SK-N-SH (cell line): ENCODE measurements at regions not wholly inside any gene's neighbourhood (a gene's known extent, or its start where the extent isn't known, plus 50 kb on each side); places are given as distances from the start of the nearest gene placed in this dataset.
A peak's percentile ranks its signal among the peaks of the same experiment; 100 is the strongest.

Experiments
- CTCF ChIA-PET: fragments of 300-600, 350-600 bp; formaldehyde crosslinking; extraction: SDS; loops from one replicate; lab custom pipeline; 2021; lab: Yijun Ruan, JAX
- POLR2A ChIA-PET: fragments of 350-600 bp; sonication (Branson Sonifier 250); formaldehyde crosslinking; extraction: SDS; loops from one replicate; lab custom pipeline; 2020; ENCODE audit warnings: antibody characterized with exemption, inconsistent platforms; lab: Yijun Ruan, JAX
- DNase-seq: peaks from one replicate; pipeline ENCODE4 v3.0.0; 2012
- H2AFZ ChIP-seq: fragments of 200-600 bp; sonication (generic); 2 replicates; pipeline ENCODE4 v1.8.1; 2016; ENCODE audit warnings: antibody characterized with exemption, mild to moderate bottlenecking, low read depth
- H3F3A ChIP-seq: fragments of 200-600 bp; sonication (generic); replicated peaks from 2 replicates; pipeline ENCODE3; 2016; ENCODE audit warnings: antibody characterized with exemption, mild to moderate bottlenecking; ENCODE audit not compliant: insufficient read depth
- H3K27ac ChIP-seq, 2 experiments: fragments of 200-500 bp in 1 of 2; fragments of 200-600 bp in 1 of 2; sonication (Bioruptor generic) in 1 of 2; sonication (generic), shearing (Covaris generic) in 1 of 2; 2 replicates each; pipeline versions ENCODE4 v1.5.1 to v1.6.1; 2014 to 2016; ENCODE audit warnings: low read depth in 2 of 2, inconsistent platforms in 1 of 2, low read length in 1 of 2, mild to moderate bottlenecking in 1 of 2, mixed read lengths in 1 of 2
- H3K27me3 ChIP-seq: fragments of 200-600 bp; sonication (generic), shearing (Covaris generic); 2 replicates; pipeline ENCODE4 v1.6.1; 2016; ENCODE audit warnings: mixed run types; ENCODE audit not compliant: insufficient read depth
- H3K36me3 ChIP-seq, 2 experiments: fragments of 200-500 bp in 1 of 2; fragments of 200-600 bp in 1 of 2; sonication (Bioruptor generic) in 1 of 2; sonication (generic) in 1 of 2; replicated peaks in 1 of 2; 2 replicates each; pipeline versions ENCODE3 to v1.5.1; 2014 to 2016; ENCODE audit warnings: low read length in 1 of 2, mild to moderate bottlenecking in 1 of 2; ENCODE audit not compliant: insufficient read depth in 2 of 2, control insufficient read depth in 1 of 2
- H3K4me1 ChIP-seq, 2 experiments: fragments of 200-500 bp in 1 of 2; fragments of 200-600 bp in 1 of 2; sonication (Bioruptor generic) in 1 of 2; sonication (generic), shearing (Covaris generic) in 1 of 2; 2 replicates each; pipeline versions ENCODE4 v1.5.1 to v1.6.1; 2014 to 2016; ENCODE audit warnings: low read depth in 1 of 2, low read length in 1 of 2, mixed run types in 1 of 2; ENCODE audit not compliant: insufficient read depth in 2 of 2, control insufficient read depth in 1 of 2
- H3K4me2 ChIP-seq: fragments of 200-600 bp; sonication (generic), shearing (Covaris generic); 2 replicates; pipeline ENCODE4 v1.6.1; 2017; ENCODE audit warnings: mixed run types
- H3K4me3 ChIP-seq, 2 experiments: fragments of 200-500 bp in 1 of 2; fragments of 200-600 bp in 1 of 2; sonication (Bioruptor generic) in 1 of 2; sonication (generic), shearing (Covaris generic) in 1 of 2; 2 replicates each; pipeline versions ENCODE4 v1.5.1 to v1.8.1; 2014 to 2016; ENCODE audit warnings: low read depth in 2 of 2, inconsistent platforms in 1 of 2, low read length in 1 of 2, mild to moderate bottlenecking in 1 of 2, mixed read lengths in 1 of 2, moderate library complexity in 1 of 2
- H3K79me2 ChIP-seq: fragments of 200-600 bp; sonication (generic); 2 replicates; pipeline ENCODE4 v1.8.1; 2017; ENCODE audit warnings: mild to moderate bottlenecking; ENCODE audit not compliant: insufficient read depth
- H3K9ac ChIP-seq: fragments of 200-600 bp; sonication (generic); 2 replicates; pipeline ENCODE4 v1.6.1; 2017; ENCODE audit warnings: mixed run types
- H3K9me2 ChIP-seq: fragments of 200-600 bp; sonication (generic); 2 replicates; pipeline ENCODE4 v1.6.1; 2017; ENCODE audit warnings: mixed run types
- H3K9me3 ChIP-seq: fragments of 200-600 bp; sonication (generic); 2 replicates; pipeline ENCODE4 v1.6.1; 2017; ENCODE audit warnings: mixed run types, mild to moderate bottlenecking, moderate library complexity
- H4K20me1 ChIP-seq: fragments of 200-600 bp; sonication (generic); 2 replicates; pipeline ENCODE4 v1.6.1; 2017; ENCODE audit warnings: mild to moderate bottlenecking, mixed run types; ENCODE audit not compliant: insufficient read depth
- CHD2 ChIP-seq: fragments of 150-350 bp; IDR thresholded peaks from 2 replicates; pipeline ENCODE4 v1.6.1; 2018; ENCODE audit warnings: low read length; ENCODE audit not compliant: partially characterized antibody
- EP300 ChIP-seq, 2 experiments: IDR thresholded peaks; 2 replicates each; pipeline versions ENCODE4 v1.4.0 to v1.6.1; 2012; ENCODE audit warnings: borderline replicate concordance in 1 of 2, low read depth in 1 of 2, low read length in 1 of 2
- FOXJ3 ChIP-seq: sonication (generic); formaldehyde crosslinking; IDR thresholded peaks from 2 replicates; pipeline ENCODE4 v1.5.1; 2020; ENCODE audit warnings: mild to moderate bottlenecking, missing genetic modification reagents
- GABPA ChIP-seq: IDR thresholded peaks from 2 replicates; pipeline ENCODE4 v1.4.0; 2012; ENCODE audit warnings: low read depth, mild to moderate bottlenecking
- GATA2 ChIP-seq: sonication (generic); formaldehyde crosslinking; IDR thresholded peaks from 2 replicates; pipeline ENCODE4 v1.5.0; 2020; ENCODE audit warnings: mild to moderate bottlenecking, missing genetic modification reagents
- JUND ChIP-seq: IDR thresholded peaks from 2 replicates; pipeline ENCODE4 v1.4.0; 2012
- NFIC ChIP-seq: IDR thresholded peaks from 2 replicates; pipeline ENCODE4 v1.4.0; 2012; ENCODE audit warnings: borderline replicate concordance
- NRF1 ChIP-seq: IDR thresholded peaks from 2 replicates; pipeline ENCODE4 v1.6.1; 2012; ENCODE audit warnings: low read depth, mild to moderate bottlenecking, low read length
- POLR2AphosphoS5 ChIP-seq: IDR thresholded peaks from 2 replicates; pipeline ENCODE4 v1.6.1; 2012; ENCODE audit warnings: low read depth, low read length
- RAD21 ChIP-seq: IDR thresholded peaks from 2 replicates; pipeline ENCODE4 v1.6.1; 2012; ENCODE audit warnings: mild to moderate bottlenecking, low read length
- RCOR1 ChIP-seq: fragments of 150-350 bp; IDR thresholded peaks from 2 replicates; pipeline ENCODE4 v1.6.1; 2017; ENCODE audit warnings: antibody characterized with exemption, low read length
- TCF12 ChIP-seq: IDR thresholded peaks from 2 replicates; pipeline ENCODE4 v1.4.0; 2012
- TEAD4 ChIP-seq: IDR thresholded peaks from 2 replicates; pipeline ENCODE4 v1.4.0; 2012; ENCODE audit warnings: mild to moderate bottlenecking, borderline replicate concordance; ENCODE audit not compliant: insufficient read depth
- YY1 ChIP-seq: IDR thresholded peaks from 2 replicates; pipeline ENCODE4 v1.4.0; 2012; ENCODE audit warnings: low read depth, mild to moderate bottlenecking
- WGBS: methylation state at CpG from one replicate; pipeline ENCODE4 v1.1.6; 2017; ENCODE audit warnings: low lambda C conversion rate; 5-methylcytosine and 5-hydroxymethylcytosine counted together
- TF ChIP-seq, protein P1 (sequence below): IDR thresholded peaks from 2 replicates; pipeline ENCODE4 v1.4.0; 2012; ENCODE audit warnings: low read depth
- TF ChIP-seq, protein P2 (sequence below): IDR thresholded peaks from 2 replicates; pipeline ENCODE4 v1.4.0; 2012; ENCODE audit warnings: low read depth, borderline replicate concordance
- TF ChIP-seq, protein P3 (sequence below): IDR thresholded peaks from 2 replicates; pipeline ENCODE4 v1.6.1; 2012; ENCODE audit warnings: mild to moderate bottlenecking, low read depth, low read length, moderate library complexity
- TF ChIP-seq, protein P4 (sequence below): fragments of 150-350 bp; IDR thresholded peaks from 2 replicates; pipeline ENCODE4 v1.6.1; 2017; ENCODE audit warnings: antibody characterized with exemption, low read length, low read depth, borderline replicate concordance

DNA sequence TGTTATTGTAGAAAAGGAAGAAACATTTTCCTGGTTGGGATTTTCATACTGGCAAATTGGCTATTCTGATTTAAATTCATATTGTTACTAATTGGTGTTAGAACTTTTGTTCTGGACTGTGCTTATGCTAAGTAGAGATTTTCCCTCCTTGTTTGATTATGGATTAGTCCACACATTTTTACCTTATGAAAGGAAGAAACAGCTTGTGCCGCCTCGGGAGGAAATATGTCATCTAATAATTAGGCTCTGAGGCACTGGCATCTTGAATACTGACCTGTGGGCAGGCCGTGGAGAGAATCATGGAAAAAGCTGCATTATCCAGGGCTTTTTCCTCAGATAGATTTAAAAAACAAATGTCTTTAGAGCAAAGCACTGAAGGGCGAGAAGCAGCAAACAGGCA is 344.3 kb upstream of the TBL1XR1 start:
- Histone ChIP-seq H4K20me1 (no peaks in the 10 kb centered on the region), H3K9me2 (no peaks in the 10 kb centered on the region), H3K9ac (no peak overlapping the region), H2AFZ (no peak overlapping the region), H3K4me3 (no peak overlapping the region), H3K27ac (no peak overlapping the region; a peak in 1 of 4 replicates), H3K4me2 (no peak overlapping the region), H3K79me2 (no peaks in the 10 kb centered on the region), H3K4me1 (peaks cover 0 to 20% of the 10 kb centered on the region in 2 experiments; a peak in 2 of 4 replicates), H3F3A (no peaks in the 10 kb centered on the region), H3K27me3 (no peaks in the 10 kb centered on the region), H3K9me3 (no peaks in the 10 kb centered on the region), H3K36me3 (no peaks in the 10 kb centered on the region)
- no peak for TF ChIP-seq JUND
- TF ChIP-seq NRF1, result no peak
- TF ChIP-seq POLR2AphosphoS5, result no peak
- no peak for TF ChIP-seq RAD21
- TF ChIP-seq TEAD4, result no peak
- no peak for TF ChIP-seq CHD2
- DNase-seq, result no peak
- ChIA-PET CTCF (interaction anchor here (1.0 kb wide), 1 partner anchor 777 kb away, joined by 3 read pairs; no protein-coding TSS in a partner anchor), POLR2A (no interaction called here)
- 79% methylated on average over 4 of the region's 4 CpGs for WGBS

DNA sequence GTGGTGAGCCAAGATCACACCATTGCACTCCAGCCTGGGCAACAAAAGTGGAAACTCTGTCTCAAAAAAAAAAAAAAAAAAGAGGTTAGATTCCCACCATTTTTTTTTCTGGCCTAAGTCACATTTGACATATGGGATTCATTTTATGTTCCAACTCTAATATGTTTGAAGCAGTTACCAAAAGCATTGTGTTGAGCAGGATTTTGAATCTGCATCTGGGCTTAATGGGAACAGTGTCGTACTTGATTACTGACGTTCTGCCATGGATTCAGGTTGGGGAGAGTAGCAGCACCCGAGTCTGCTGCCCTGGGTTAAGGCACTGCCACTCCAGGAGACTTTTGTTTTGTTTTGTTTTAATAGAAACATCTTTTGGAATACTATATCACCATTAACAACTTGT is 348.7 kb upstream of the TBL1XR1 start:
- no peak overlapping the region for H2AFZ ChIP-seq
- CTCF ChIA-PET, result no interaction called here
- no peaks in the 10 kb centered on the region for H4K20me1 ChIP-seq
- H3K9me2 ChIP-seq, result no peaks in the 10 kb centered on the region
- 53% methylated on average over 3 of the region's 3 CpGs for WGBS
- no peaks in the 10 kb centered on the region for H3F3A ChIP-seq
- H3K9me3 ChIP-seq, result no peaks in the 10 kb centered on the region
- H3K27ac ChIP-seq, result peak overlapping the region in 1 of 2 experiments; percentile 94; a peak in 2 of 4 replicates
- peak; percentile 76 for DNase-seq
- no peak overlapping the region for H3K4me3 ChIP-seq
- TF ChIP-seq, protein P1, sequence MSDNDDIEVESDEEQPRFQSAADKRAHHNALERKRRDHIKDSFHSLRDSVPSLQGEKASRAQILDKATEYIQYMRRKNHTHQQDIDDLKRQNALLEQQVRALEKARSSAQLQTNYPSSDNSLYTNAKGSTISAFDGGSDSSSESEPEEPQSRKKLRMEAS, result no peak
- TF ChIP-seq NFIC (no peak), GATA2 (CRISPR knock-in tag) (no peak; the same call in 1 of the 2 replicates), TEAD4 (no peak), NRF1 (no peak), RCOR1 (0 out of 2 replicates have a peak, but pooled peaks have one; percentile 55), RAD21 (peak; percentile 45), EP300 (IDR thresholded peaks at IDR 0.05; ENCODE audit: borderline replicate concordance in 1 of 2, low read depth in 1 of 2, low read length in 1 of 2) (peak in 1 of 2 experiments; percentile 83; a peak in 1 of 4 replicates), CHD2 (peak; percentile 61), TCF12 (0 out of 2 replicates have a peak, but pooled peaks have one; percentile 13), FOXJ3 (CRISPR knock-in tag) (0 out of 2 replicates have a peak, but pooled peaks have one; percentile 52), POLR2AphosphoS5 (no peak), YY1 (no peak), GABPA (no peak)
- TF ChIP-seq, protein P2, sequence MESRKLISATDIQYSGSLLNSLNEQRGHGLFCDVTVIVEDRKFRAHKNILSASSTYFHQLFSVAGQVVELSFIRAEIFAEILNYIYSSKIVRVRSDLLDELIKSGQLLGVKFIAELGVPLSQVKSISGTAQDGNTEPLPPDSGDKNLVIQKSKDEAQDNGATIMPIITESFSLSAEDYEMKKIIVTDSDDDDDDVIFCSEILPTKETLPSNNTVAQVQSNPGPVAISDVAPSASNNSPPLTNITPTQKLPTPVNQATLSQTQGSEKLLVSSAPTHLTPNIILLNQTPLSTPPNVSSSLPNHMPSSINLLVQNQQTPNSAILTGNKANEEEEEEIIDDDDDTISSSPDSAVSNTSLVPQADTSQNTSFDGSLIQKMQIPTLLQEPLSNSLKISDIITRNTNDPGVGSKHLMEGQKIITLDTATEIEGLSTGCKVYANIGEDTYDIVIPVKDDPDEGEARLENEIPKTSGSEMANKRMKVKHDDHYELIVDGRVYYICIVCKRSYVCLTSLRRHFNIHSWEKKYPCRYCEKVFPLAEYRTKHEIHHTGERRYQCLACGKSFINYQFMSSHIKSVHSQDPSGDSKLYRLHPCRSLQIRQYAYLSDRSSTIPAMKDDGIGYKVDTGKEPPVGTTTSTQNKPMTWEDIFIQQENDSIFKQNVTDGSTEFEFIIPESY, result no peak
- TF ChIP-seq, protein P3, sequence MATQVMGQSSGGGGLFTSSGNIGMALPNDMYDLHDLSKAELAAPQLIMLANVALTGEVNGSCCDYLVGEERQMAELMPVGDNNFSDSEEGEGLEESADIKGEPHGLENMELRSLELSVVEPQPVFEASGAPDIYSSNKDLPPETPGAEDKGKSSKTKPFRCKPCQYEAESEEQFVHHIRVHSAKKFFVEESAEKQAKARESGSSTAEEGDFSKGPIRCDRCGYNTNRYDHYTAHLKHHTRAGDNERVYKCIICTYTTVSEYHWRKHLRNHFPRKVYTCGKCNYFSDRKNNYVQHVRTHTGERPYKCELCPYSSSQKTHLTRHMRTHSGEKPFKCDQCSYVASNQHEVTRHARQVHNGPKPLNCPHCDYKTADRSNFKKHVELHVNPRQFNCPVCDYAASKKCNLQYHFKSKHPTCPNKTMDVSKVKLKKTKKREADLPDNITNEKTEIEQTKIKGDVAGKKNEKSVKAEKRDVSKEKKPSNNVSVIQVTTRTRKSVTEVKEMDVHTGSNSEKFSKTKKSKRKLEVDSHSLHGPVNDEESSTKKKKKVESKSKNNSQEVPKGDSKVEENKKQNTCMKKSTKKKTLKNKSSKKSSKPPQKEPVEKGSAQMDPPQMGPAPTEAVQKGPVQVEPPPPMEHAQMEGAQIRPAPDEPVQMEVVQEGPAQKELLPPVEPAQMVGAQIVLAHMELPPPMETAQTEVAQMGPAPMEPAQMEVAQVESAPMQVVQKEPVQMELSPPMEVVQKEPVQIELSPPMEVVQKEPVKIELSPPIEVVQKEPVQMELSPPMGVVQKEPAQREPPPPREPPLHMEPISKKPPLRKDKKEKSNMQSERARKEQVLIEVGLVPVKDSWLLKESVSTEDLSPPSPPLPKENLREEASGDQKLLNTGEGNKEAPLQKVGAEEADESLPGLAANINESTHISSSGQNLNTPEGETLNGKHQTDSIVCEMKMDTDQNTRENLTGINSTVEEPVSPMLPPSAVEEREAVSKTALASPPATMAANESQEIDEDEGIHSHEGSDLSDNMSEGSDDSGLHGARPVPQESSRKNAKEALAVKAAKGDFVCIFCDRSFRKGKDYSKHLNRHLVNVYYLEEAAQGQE, result no peak
- TF ChIP-seq, protein P4, sequence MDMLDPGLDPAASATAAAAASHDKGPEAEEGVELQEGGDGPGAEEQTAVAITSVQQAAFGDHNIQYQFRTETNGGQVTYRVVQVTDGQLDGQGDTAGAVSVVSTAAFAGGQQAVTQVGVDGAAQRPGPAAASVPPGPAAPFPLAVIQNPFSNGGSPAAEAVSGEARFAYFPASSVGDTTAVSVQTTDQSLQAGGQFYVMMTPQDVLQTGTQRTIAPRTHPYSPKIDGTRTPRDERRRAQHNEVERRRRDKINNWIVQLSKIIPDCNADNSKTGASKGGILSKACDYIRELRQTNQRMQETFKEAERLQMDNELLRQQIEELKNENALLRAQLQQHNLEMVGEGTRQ, result no peak
- no peak overlapping the region for H3K9ac ChIP-seq
- no peaks in the 10 kb centered on the region for H3K79me2 ChIP-seq
- POLR2A ChIA-PET, result no interaction called here
- H3K4me2 ChIP-seq, result no peak overlapping the region
- no peaks in the 10 kb centered on the region for H3K27me3 ChIP-seq
- no peaks in the 10 kb centered on the region for H3K36me3 ChIP-seq
- H3K4me1 ChIP-seq, result peaks cover 0 to 14% of the 10 kb centered on the region in 2 experiments; a peak in 1 of 4 replicates
